ENCODE measurements at regions not wholly inside any gene's neighbourhood (a gene's known extent, or its start where the extent isn't known, plus 50 kb on each side); places are given as distances from the start of the nearest gene placed in this dataset.

GRCh38 chr2:160810406-160810805 lies 316.8 kb upstream of the RBMS1 start:
- Histone ChIP-seq H3K4me3 (ENCODE audit: low read depth, low read length) (no peak overlapping the region), H3K36me3 (ENCODE audit: control insufficient read depth, insufficient read depth, low read length) (no peaks in the 10 kb centered on the region), H3K27me3 (ENCODE audit: control insufficient read depth, insufficient read depth, low read length) (no peaks in the 10 kb centered on the region)
- DNase-seq (ENCODE audit: low read depth) (no peak), FAIRE-seq (no peak)
- TF ChIP-seq CTCF (IDR thresholded peaks at IDR 0.05; ENCODE audit: insufficient read depth, low read length, severe bottlenecking): no peak

- TF ChIP-seq CTCF (IDR thresholded peaks at IDR 0.05; ENCODE audit: insufficient read depth, low read length, severe bottlenecking): no peak
- FAIRE-seq (no peak), DNase-seq (ENCODE audit: low read depth) (peak; percentile 27)
- Histone ChIP-seq H3K27me3 (ENCODE audit: control insufficient read depth, insufficient read depth, low read length) (no peaks in the 10 kb centered on the region), H3K4me3 (ENCODE audit: low read depth, low read length) (no peak overlapping the region), H3K36me3 (ENCODE audit: control insufficient read depth, insufficient read depth, low read length) (no peaks in the 10 kb centered on the region)
Measured at GRCh38 chr2:160812830-160813505, 319.4 kb upstream of the RBMS1 start.

GRCh38 chr2:160813506-160813858 lies 319.9 kb upstream of the RBMS1 start:
- Histone ChIP-seq H3K27me3 (ENCODE audit: control insufficient read depth, insufficient read depth, low read length) (no peaks in the 10 kb centered on the region), H3K4me3 (ENCODE audit: low read depth, low read length) (no peak overlapping the region), H3K36me3 (ENCODE audit: control insufficient read depth, insufficient read depth, low read length) (no peaks in the 10 kb centered on the region)
- peak; percentile 90 for FAIRE-seq
- no peak for TF ChIP-seq CTCF (IDR thresholded peaks at IDR 0.05; ENCODE audit: insufficient read depth, low read length, severe bottlenecking)
- DNase-seq (ENCODE audit: low read depth): peak; percentile 55

GRCh38 chr2:160816916-160817499 lies 323.4 kb upstream of the RBMS1 start:
- H3K4me3 ChIP-seq (ENCODE audit: low read depth, low read length): no peak overlapping the region
- DNase-seq (ENCODE audit: low read depth) (no peak), FAIRE-seq (no peak)
- TF ChIP-seq CTCF (IDR thresholded peaks at IDR 0.05; ENCODE audit: insufficient read depth, low read length, severe bottlenecking): no peak
- H3K27me3 ChIP-seq (ENCODE audit: control insufficient read depth, insufficient read depth, low read length): no peaks in the 10 kb centered on the region
- H3K36me3 ChIP-seq (ENCODE audit: control insufficient read depth, insufficient read depth, low read length): no peaks in the 10 kb centered on the region

- FAIRE-seq (no peak), DNase-seq (ENCODE audit: low read depth) (no peak)
- H3K4me3 ChIP-seq (ENCODE audit: low read depth, low read length): no peak overlapping the region
- no peaks in the 10 kb centered on the region for H3K36me3 ChIP-seq (ENCODE audit: control insufficient read depth, insufficient read depth, low read length)
- no peaks in the 10 kb centered on the region for H3K27me3 ChIP-seq (ENCODE audit: control insufficient read depth, insufficient read depth, low read length)
- TF ChIP-seq CTCF (IDR thresholded peaks at IDR 0.05; ENCODE audit: insufficient read depth, low read length, severe bottlenecking): no peak
Measured at GRCh38 chr2:160820691-160821090, 327.1 kb upstream of the RBMS1 start.

- Histone ChIP-seq H3K4me3 (ENCODE audit: low read depth, low read length) (no peak overlapping the region), H3K27me3 (ENCODE audit: control insufficient read depth, insufficient read depth, low read length) (no peaks in the 10 kb centered on the region), H3K36me3 (ENCODE audit: control insufficient read depth, insufficient read depth, low read length) (no peaks in the 10 kb centered on the region)
- no peak for DNase-seq (ENCODE audit: low read depth)
- TF ChIP-seq CTCF (IDR thresholded peaks at IDR 0.05; ENCODE audit: insufficient read depth, low read length, severe bottlenecking): no peak
- no peak for FAIRE-seq
Measured at GRCh38 chr2:160822006-160822405, 328.4 kb upstream of the RBMS1 start.

Measured in bronchial epithelial cell (primary cell).